Vagina (tissue), 2 donors: ENCODE measurements at regions not wholly inside any gene's neighbourhood (a gene's known extent, or its start where the extent isn't known, plus 50 kb on each side); places are given as distances from the start of the nearest gene placed in this dataset.

Experiments
- POLR2A ChIP-seq, 2 donors: fragments of 450-650 bp; IDR thresholded peaks; one replicate each; pipeline ENCODE4 v1.6.1; 2017; ENCODE audit warnings: antibody characterized with exemption in 2 of 2, mild to moderate bottlenecking in 2 of 2, moderate library complexity in 2 of 2
- POLR2AphosphoS5 ChIP-seq, 2 donors: sonication (generic); formaldehyde crosslinking; IDR thresholded peaks; one replicate each; pipeline ENCODE4 v1.9.0; 2017; ENCODE audit warnings: antibody characterized with exemption in 2 of 2, mild to moderate bottlenecking in 2 of 2, low read depth in 1 of 2; ENCODE audit not compliant: insufficient read depth in 1 of 2
- TF ChIP-seq, protein P1 (sequence below), 3 experiments: fragments of 450-650 bp in 2 of 3; fragments of 200-600 bp in 1 of 3; sonication (generic) in 1 of 3; IDR thresholded peaks; one replicate each; pipeline ENCODE4 v1.5.1; 2017 to 2019; ENCODE audit warnings: antibody characterized with exemption in 3 of 3, mild to moderate bottlenecking in 2 of 3, moderate library complexity in 2 of 3

GRCh38 chr6:44057931-44058616, 69.2 kb downstream of the MRPL14 start:
- TF ChIP-seq, protein P1, sequence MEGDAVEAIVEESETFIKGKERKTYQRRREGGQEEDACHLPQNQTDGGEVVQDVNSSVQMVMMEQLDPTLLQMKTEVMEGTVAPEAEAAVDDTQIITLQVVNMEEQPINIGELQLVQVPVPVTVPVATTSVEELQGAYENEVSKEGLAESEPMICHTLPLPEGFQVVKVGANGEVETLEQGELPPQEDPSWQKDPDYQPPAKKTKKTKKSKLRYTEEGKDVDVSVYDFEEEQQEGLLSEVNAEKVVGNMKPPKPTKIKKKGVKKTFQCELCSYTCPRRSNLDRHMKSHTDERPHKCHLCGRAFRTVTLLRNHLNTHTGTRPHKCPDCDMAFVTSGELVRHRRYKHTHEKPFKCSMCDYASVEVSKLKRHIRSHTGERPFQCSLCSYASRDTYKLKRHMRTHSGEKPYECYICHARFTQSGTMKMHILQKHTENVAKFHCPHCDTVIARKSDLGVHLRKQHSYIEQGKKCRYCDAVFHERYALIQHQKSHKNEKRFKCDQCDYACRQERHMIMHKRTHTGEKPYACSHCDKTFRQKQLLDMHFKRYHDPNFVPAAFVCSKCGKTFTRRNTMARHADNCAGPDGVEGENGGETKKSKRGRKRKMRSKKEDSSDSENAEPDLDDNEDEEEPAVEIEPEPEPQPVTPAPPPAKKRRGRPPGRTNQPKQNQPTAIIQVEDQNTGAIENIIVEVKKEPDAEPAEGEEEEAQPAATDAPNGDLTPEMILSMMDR (IDR thresholded peaks at IDR 0.05) = no peak
- no peak for TF ChIP-seq POLR2A (IDR thresholded peaks at IDR 0.05)
- no peak for TF ChIP-seq POLR2AphosphoS5 (IDR thresholded peaks at IDR 0.05; ENCODE audit: insufficient read depth in 1 of 2, low read depth in 1 of 2)
